IMR-90 (cell line): ENCODE measurements at regions not wholly inside any gene's neighbourhood (a gene's known extent, or its start where the extent isn't known, plus 50 kb on each side); places are given as distances from the start of the nearest gene placed in this dataset.

Source experiments
- BHLHE40 ChIP-seq: fragments of 150-350 bp; IDR thresholded peaks from 2 replicates; pipeline ENCODE4 v1.6.1; 2016; ENCODE audit warnings: mild to moderate bottlenecking, low read depth, low read length
- CEBPB ChIP-seq: IDR thresholded peaks from 2 replicates; pipeline ENCODE4 v1.6.1; 2012; ENCODE audit warnings: low read depth, low read length, improper control_type of control experiment
- CHD1 ChIP-seq: IDR thresholded peaks from 2 replicates; pipeline ENCODE4 v1.6.1; 2012; ENCODE audit warnings: low read depth, low read length, improper control_type of control experiment
- CTCF ChIP-seq: conservative IDR thresholded peaks from 2 replicates; pipeline ENCODE4 v1.5.1; 2012; ENCODE audit warnings: mild to moderate bottlenecking, low read depth, low read length, improper control_type of control experiment
- ELK1 ChIP-seq: fragments of 150-350 bp; IDR thresholded peaks from 2 replicates; pipeline ENCODE4 v1.6.1; 2016; ENCODE audit warnings: low read depth, mild to moderate bottlenecking, low read length, moderate library complexity, borderline replicate concordance
- FOS ChIP-seq: fragments of 150-350 bp; IDR thresholded peaks from 2 replicates; pipeline ENCODE4 v1.6.1; 2016; ENCODE audit warnings: low read depth, low read length
- MAFK ChIP-seq: IDR thresholded peaks from 2 replicates; pipeline ENCODE4 v1.6.1; 2012; ENCODE audit warnings: low read depth, low read length, improper control_type of control experiment
- MAZ ChIP-seq: IDR thresholded peaks from 2 replicates; pipeline ENCODE4 v1.6.1; 2012; ENCODE audit warnings: low read depth, mild to moderate bottlenecking, low read length, improper control_type of control experiment, moderate library complexity, borderline replicate concordance
- POLR2A ChIP-seq: IDR thresholded peaks from 2 replicates; pipeline ENCODE4 v1.6.1; 2012; ENCODE audit warnings: mild to moderate bottlenecking, low read depth, low read length
- RAD21 ChIP-seq: IDR thresholded peaks from 2 replicates; pipeline ENCODE4 v1.6.1; 2012; ENCODE audit warnings: low read length, improper control_type of control experiment
- RCOR1 ChIP-seq: IDR thresholded peaks from 2 replicates; pipeline ENCODE4 v1.6.1; 2012; ENCODE audit warnings: mild to moderate bottlenecking, low read length, improper control_type of control experiment; ENCODE audit not compliant: insufficient replicate concordance
- RFX5 ChIP-seq: IDR thresholded peaks from 2 replicates; pipeline ENCODE4 v1.8.0; 2012; ENCODE audit warnings: low read depth, mild to moderate bottlenecking, low read length, moderate library complexity
- SMC3 ChIP-seq: fragments of 150-350 bp; IDR thresholded peaks from 2 replicates; pipeline ENCODE4 v1.6.1; 2016; ENCODE audit warnings: low read depth, mild to moderate bottlenecking, antibody characterized with exemption, low read length, moderate library complexity
- USF2 ChIP-seq: fragments of 150-350 bp; IDR thresholded peaks from 2 replicates; pipeline ENCODE4 v1.6.1; 2017; ENCODE audit warnings: mild to moderate bottlenecking, antibody characterized with exemption, low read length, low read depth

GRCh38 chr2:234710587-234710986 is 213.7 kb upstream of the ARL4C start:
- TF ChIP-seq RCOR1, result no peak
- no peak for TF ChIP-seq USF2
- no peak for TF ChIP-seq CTCF
- no peak for TF ChIP-seq RFX5
- TF ChIP-seq POLR2A, result no peak
- no peak for TF ChIP-seq FOS
- no peak for TF ChIP-seq RAD21
- no peak for TF ChIP-seq MAZ
- no peak for TF ChIP-seq SMC3
- no peak for TF ChIP-seq CEBPB
- no peak for TF ChIP-seq BHLHE40
- no peak for TF ChIP-seq MAFK
- TF ChIP-seq ELK1, result no peak
- TF ChIP-seq CHD1, result no peak
